IPS DF 4.7 (cell line): ENCODE measurements at regions not wholly inside any gene's neighbourhood (a gene's known extent, or its start where the extent isn't known, plus 50 kb on each side); places are given as distances from the start of the nearest gene placed in this dataset.

Experiments
- DNase-seq: peaks from one replicate; pipeline ENCODE4 v3.0.0-alpha.2; 2013; ENCODE audit warnings: low spot score; ENCODE audit errors: extremely low read depth

GRCh38 chr10:128985036-128985435 lies 482.0 kb upstream of the MGMT start:
- DNase-seq, result no peak

DNA sequence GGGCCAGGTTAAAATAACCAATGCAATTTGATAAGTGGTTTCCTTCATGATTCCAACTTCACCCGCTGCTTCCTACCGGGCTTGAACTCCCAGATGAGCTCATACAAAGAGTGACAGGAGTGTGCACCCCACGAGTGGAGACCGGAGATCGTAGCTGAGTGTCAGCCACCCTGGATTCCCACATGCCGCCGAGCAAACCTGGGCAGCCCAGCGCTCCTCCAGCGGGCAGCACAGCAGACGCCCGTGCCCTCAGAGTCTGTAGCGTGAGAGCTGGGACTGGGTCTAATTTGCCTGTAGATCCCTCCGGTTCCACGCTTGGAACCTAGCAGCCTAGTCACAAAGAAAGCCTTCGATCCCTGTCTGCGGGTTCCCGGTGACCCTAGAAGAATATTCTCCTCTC lies 476.1 kb upstream of the MGMT start:
- no peak for DNase-seq

- DNase-seq, result no peak
These were observed 474.3 kb upstream of the MGMT start for GRCh38 chr10:128992770-128993169.

DNA sequence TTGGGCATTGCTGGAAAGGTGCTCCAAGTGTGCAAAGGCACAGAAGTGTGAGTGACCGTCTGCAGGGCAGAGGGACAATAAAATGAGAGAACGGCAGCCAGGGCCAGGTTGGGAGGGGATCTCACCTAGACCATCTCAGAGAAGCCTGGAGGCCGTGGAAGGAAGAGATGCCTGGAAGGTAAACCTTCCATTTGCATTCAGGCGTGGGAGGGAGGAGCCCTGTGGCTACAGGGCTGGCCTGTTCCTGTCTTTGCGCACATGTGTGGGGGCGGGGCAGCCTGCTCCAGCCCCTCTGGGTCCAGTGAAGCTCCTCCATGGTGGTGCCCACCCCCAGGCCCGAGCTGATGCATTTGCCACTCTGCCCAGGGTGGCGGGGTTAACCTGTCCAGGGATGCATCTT lies 473.6 kb upstream of the MGMT start:
- DNase-seq, result no peak

GRCh38 chr10:128993911-128994538 lies 473.0 kb upstream of the MGMT start:
- no peak for DNase-seq

DNA sequence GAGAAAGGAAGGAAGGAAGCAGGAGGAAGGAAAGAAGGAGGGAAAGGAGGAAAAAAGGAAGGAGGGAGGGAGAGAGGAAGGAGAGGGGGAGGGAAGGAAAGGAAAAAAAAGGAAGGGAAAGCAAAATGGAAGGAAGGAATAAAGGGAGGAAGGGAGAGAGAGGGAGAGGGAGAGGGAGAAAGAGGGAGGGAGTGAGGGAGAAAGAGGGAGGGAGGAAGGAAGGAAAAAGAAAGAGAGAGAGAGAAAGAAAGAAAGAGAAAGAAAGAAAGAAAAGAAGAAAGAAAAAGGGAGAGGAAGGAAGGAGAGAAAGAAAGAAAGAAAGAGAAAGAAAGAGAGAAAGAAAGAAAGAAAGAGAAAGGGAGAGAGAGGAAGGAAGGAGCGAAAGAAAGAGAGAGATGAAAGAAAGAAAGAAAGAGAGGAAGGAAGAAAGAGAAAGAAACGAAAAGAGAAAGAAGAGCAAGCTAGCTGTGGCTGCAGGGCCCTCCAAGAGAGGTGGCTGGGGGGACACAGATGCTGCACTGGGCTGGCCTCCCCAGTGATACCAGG lies 472.4 kb upstream of the MGMT start:
- DNase-seq, result no peak

GRCh38 chr10:128995676-128996075 lies 471.4 kb upstream of the MGMT start:
- DNase-seq, result no peak

DNA sequence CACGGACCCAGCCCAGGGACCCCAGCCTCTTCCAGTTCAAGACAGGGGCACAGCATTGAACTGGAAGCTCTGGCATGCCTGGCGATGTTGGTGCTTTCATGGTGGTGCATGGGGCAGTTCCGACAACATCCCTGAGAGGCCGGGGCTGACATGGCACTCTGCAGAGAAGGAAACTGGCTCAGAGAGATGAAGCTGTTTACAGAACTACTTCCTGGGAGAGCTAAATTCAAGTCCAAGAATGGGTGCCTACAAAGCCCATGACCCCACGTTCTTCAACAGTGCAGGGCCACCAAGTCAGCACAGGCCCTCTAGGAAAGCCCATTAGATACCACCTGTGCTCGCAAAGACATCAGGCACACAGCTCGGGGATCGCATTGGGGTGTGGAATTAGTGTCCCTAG lies 470.9 kb upstream of the MGMT start:
- no peak for DNase-seq

DNA sequence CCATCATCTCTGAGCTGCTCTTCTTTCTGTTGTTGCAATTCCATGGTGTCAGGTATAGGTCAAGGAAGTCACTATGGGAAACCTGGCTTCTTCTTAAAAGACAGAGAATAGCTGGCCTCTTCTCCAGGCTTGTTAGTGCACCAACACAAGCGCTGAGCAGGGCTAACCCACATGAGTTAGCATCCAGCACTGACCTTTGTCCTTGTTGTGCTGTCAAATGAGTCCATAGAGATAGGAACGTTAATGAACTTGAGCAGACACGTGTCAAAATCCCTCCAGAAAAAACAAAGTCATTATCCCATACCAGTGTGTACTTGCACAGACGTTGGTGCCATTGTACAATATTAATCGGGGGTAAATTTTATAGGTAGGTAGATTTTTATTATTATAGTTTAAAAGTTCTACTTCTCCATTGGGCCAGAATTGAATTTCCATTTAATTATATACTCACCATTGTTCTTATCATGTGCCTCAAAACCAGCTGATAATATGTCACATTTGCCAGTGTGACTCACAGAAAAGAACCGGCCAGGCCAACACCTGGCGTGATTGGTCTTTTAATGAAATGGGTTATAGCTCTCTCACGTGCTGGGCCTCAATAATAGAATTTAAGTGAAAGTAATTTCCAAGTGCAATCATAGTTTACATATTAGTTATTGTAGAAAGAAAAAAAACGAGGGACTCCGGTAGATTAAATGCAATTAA lies 468.8 kb upstream of the MGMT start:
- no peak for DNase-seq

GRCh38 chr10:129004398-129004797 lies 462.6 kb upstream of the MGMT start:
- no peak for DNase-seq

GRCh38 chr10:129005080-129005479 lies 462.0 kb upstream of the MGMT start:
- no peak for DNase-seq

GRCh38 chr10:129005804-129006203 lies 461.2 kb upstream of the MGMT start:
- DNase-seq, result no peak

DNA sequence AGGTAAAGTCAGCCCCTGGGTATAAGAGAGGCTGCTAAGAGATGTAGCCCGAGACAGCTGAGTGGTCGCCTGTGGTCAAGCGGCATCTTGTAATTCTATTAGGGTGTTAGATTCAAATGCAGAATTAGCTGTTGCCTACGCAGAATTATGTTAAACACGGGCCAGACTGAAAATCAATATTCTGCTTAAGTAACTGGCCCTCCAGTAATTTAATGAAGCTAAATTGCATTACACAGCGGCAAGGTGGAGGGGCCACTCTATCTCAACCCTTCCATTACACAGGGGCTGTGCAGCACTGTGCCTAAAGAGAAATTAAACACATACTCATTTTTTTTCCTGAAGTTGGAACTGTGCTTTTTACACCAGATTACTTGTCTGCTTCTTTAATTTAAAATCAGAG lies 448.5 kb upstream of the MGMT start:
- DNase-seq, result no peak

DNA sequence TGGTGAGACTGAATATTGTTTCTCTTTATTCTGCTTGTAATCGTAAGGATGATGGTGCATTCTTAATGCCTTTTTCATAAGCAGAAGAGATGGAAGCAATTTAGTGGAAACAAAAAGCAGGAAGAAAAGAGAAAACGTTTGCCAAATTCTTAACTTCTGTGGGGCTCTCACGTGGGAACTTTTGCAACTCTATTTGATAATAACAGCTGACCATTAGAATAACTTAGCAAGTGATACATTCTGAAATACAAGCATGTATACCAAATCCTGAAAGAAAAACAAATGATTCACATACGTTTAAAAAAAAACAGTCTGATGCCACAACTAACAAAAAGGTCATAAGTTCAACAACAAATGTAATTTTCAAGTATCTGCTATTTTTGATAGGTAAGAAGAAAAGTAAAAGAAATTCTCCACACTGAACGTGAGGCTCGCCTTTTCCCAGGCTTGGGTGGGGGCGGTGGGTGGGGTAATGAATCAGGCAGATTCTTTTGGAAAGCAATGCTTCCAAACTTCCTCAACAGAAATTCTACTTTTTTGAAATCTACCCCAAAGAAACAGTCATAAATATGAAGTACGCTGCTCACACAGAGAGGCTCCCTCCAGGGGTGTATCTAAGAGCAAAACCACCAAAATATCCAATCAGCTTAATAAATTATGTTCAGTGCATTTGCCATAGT lies 446.2 kb upstream of the MGMT start:
- DNase-seq, result no peak

- DNase-seq, result no peak
These were observed 445.3 kb upstream of the MGMT start for GRCh38 chr10:129021594-129022304.

GRCh38 chr10:129023082-129023481 lies 444.0 kb upstream of the MGMT start:
- DNase-seq, result no peak

DNA sequence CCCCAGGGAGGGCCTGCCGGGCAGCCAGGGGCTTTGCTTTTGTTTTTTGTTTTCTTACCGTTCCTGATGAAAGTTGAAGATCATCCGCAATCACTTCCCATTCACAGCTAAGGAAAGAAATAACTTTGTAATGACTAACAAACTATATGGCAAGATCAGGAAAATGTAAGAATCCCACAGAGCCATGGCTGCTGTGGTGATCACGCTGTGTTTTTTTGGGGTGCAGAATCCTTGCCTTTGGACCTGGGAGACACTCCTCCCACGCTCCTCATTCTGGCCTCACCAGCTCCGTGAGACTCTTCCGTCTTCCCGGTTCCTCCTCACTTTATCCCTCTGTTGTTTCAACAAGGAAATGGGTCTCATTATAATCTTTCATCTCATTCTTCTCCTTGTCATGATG lies 443.0 kb upstream of the MGMT start:
- no peak for DNase-seq

GRCh38 chr10:129025787-129026186 lies 441.3 kb upstream of the MGMT start:
- no peak for DNase-seq

DNA sequence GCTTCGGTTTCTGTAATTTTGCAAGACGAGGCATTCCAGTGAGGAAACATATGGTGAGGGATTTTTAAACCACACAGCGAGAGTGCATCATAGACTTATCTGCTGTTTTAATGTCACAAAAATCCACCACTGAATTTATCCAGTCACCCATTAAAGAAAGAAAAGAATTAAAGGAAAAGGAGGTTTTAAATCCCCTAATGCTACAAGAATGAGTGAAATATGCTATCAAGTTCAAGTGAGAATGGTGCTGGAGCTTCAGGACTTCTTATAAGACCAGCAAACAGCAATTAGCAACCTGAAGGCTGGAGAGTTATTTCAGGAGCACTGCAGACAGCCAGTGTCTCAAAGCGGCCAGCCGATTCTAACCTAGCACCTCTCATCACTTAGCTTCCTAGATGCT lies 439.1 kb upstream of the MGMT start:
- no peak for DNase-seq

DNA sequence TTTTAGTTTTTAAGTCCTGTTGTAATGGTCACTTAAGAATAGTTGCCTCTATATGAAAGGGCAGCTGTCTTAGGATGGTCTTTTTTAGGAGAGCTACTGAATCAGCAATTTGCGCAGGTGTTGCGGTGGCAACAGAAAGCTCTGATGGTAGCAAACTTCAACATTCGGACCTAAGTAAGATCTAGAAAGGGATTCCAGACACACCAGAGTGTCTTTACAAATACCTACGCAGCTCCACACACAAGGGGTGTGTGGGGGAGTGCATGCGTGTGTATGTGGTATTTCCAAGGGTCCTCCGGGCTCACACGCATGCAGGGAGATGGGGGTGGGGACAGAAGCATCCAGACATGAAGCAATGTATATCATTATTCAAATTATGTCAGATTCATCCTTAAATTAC lies 438.6 kb upstream of the MGMT start:
- DNase-seq, result no peak

GRCh38 chr10:129029051-129029450 lies 438.0 kb upstream of the MGMT start:
- DNase-seq, result no peak
